Testis (tissue), 2 donors: ENCODE measurements at regions not wholly inside any gene's neighbourhood (a gene's known extent, or its start where the extent isn't known, plus 50 kb on each side); places are given as distances from the start of the nearest gene placed in this dataset.

ENCODE experiments used
- POLR2A ChIP-seq: fragments of 450-650 bp; IDR thresholded peaks from one replicate; pipeline ENCODE4 v1.6.1; 2017; ENCODE audit warnings: antibody characterized with exemption, mild to moderate bottlenecking, moderate library complexity
- TF ChIP-seq, protein P1 (sequence below), 3 experiments: fragments of 450-650 bp in 2 of 3; fragments of 200-600 bp in 1 of 3; sonication (generic) in 1 of 3; IDR thresholded peaks; one replicate each; pipeline ENCODE4 v1.5.1; 2016 to 2019; ENCODE audit warnings: antibody characterized with exemption in 3 of 3, mild to moderate bottlenecking in 2 of 3, moderate library complexity in 1 of 3

DNA sequence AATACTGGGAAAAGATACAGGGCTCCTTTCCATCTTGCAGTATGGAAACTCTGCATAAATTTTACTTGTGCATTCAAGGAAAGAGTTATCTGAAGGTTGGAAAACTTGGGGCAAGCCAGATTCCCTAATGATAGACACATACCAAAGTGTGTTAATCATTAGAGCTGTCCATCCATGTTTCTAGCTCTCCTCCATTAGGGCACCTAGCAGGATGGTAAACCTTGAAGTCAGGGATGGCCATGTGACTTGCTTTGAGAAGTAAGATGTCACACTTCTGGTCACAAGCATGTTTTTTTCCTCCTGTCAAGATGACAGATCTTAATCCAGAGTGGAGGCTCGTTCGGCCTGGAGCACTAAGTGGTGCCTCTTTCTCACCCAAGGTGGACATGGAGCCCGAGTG is 241.9 kb upstream of the RUNX1 start:
- TF ChIP-seq, protein P1, sequence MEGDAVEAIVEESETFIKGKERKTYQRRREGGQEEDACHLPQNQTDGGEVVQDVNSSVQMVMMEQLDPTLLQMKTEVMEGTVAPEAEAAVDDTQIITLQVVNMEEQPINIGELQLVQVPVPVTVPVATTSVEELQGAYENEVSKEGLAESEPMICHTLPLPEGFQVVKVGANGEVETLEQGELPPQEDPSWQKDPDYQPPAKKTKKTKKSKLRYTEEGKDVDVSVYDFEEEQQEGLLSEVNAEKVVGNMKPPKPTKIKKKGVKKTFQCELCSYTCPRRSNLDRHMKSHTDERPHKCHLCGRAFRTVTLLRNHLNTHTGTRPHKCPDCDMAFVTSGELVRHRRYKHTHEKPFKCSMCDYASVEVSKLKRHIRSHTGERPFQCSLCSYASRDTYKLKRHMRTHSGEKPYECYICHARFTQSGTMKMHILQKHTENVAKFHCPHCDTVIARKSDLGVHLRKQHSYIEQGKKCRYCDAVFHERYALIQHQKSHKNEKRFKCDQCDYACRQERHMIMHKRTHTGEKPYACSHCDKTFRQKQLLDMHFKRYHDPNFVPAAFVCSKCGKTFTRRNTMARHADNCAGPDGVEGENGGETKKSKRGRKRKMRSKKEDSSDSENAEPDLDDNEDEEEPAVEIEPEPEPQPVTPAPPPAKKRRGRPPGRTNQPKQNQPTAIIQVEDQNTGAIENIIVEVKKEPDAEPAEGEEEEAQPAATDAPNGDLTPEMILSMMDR (IDR thresholded peaks at IDR 0.05): no peak
- no peak for TF ChIP-seq POLR2A
